Brain pericyte (primary cell): ENCODE measurements at regions not wholly inside any gene's neighbourhood (a gene's known extent, or its start where the extent isn't known, plus 50 kb on each side); places are given as distances from the start of the nearest gene placed in this dataset.
"Not testable (repeated sequence)": the region's sequence is repeated elsewhere in the genome, so short reads cannot be mapped to it uniquely, and the experiment has no call there.

Experiments
- DNase-seq: peaks from one replicate; pipeline ENCODE4 v3.0.0-alpha.2; 2012; ENCODE audit warnings: low read depth, low spot score

GRCh38 chr5:108588323-108588722 is 159.4 kb upstream of the FER start:
- no peak for DNase-seq

- DNase-seq, result no peak
These were observed 159.9 kb upstream of the FER start for GRCh38 chr5:108587821-108588220.

GRCh38 chr5:108581026-108581425 is 166.7 kb upstream of the FER start:
- DNase-seq, result no peak

- DNase-seq, result no peak
These were observed 168.5 kb upstream of the FER start for GRCh38 chr5:108579236-108579635.

GRCh38 chr5:108578791-108579190 is 168.9 kb upstream of the FER start:
- no peak for DNase-seq

- no peak for DNase-seq
These were observed 180.3 kb upstream of the FER start for GRCh38 chr5:108567429-108567828.

GRCh38 chr5:108564441-108564840 is 182.5 kb upstream of the FBXL17 start:
- DNase-seq, result no peak

GRCh38 chr5:108562205-108562454 is 180.2 kb upstream of the FBXL17 start:
- no peak for DNase-seq

- no peak for DNase-seq
These were observed 179.7 kb upstream of the FBXL17 start for GRCh38 chr5:108561416-108562204.

- no peak for DNase-seq
These were observed 178.7 kb upstream of the FBXL17 start for GRCh38 chr5:108560581-108560980.

- DNase-seq, result no peak
These were observed 178.3 kb upstream of the FBXL17 start for GRCh38 chr5:108560166-108560565.

- DNase-seq, result not testable (repeated sequence)
These were observed 176.9 kb upstream of the FBXL17 start for GRCh38 chr5:108558840-108559239.

GRCh38 chr5:108558142-108558541 is 176.2 kb upstream of the FBXL17 start:
- DNase-seq, result not testable (repeated sequence)

GRCh38 chr5:108557686-108558085 is 175.8 kb upstream of the FBXL17 start:
- no peak for DNase-seq

GRCh38 chr5:108556441-108557145 is 174.7 kb upstream of the FBXL17 start:
- no peak for DNase-seq

GRCh38 chr5:108548684-108549596 is 167.0 kb upstream of the FBXL17 start:
- DNase-seq, result no peak

- no peak for DNase-seq
These were observed 165.0 kb upstream of the FBXL17 start for GRCh38 chr5:108546939-108547338.

GRCh38 chr5:108545301-108545700 is 163.4 kb upstream of the FBXL17 start:
- DNase-seq, result no peak

GRCh38 chr5:108543486-108543885 is 161.6 kb upstream of the FBXL17 start:
- DNase-seq, result no peak

- no peak for DNase-seq
These were observed 159.9 kb upstream of the FBXL17 start for GRCh38 chr5:108541836-108542235.

- DNase-seq, result no peak
These were observed 154.4 kb upstream of the FBXL17 start for GRCh38 chr5:108536321-108536720.

GRCh38 chr5:108532129-108532445 is 150.2 kb upstream of the FBXL17 start:
- DNase-seq, result not testable (repeated sequence)
